ENCODE measurements at regions not wholly inside any gene's neighbourhood (a gene's known extent, or its start where the extent isn't known, plus 50 kb on each side); places are given as distances from the start of the nearest gene placed in this dataset.

DNA sequence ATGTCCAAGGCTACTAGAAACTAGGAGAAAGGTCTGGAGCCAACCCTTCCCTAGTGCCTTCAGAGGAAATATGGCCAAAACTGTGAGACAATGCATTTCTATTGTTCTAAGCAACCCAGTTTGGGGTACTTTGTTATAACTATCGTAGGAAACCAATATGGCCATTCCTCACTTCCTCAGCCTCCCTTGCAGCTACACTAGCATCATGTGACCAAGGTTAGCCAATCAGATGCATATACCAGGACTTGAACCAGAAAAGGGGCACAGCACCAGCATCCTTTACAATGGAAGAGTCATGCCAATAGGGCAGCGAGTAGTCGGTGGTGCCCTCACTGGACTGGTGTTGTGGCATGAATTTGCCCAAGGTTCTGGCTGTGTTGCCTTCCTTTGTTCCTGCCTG, 464.0 kb downstream of the TMEM114 start:
- TF ChIP-seq POLR2AphosphoS5 (IDR thresholded peaks at IDR 0.05) (no peak), POLR2A (IDR thresholded peaks at IDR 0.05) (no peak)
